ENCODE measurements at regions not wholly inside any gene's neighbourhood (a gene's known extent, or its start where the extent isn't known, plus 50 kb on each side); places are given as distances from the start of the nearest gene placed in this dataset.

GRCh38 chr9:126017758-126018157 lies 270.6 kb downstream of the PBX3 start:
- no peak for DNase-seq
- no peak overlapping the region for H3K27ac ChIP-seq (ENCODE audit: insufficient read depth in 1 of 2, low read depth in 1 of 2, low read length in 2 of 2, poor library complexity in 1 of 2, severe bottlenecking in 2 of 2)
- 100% methylated on average over 2 of the region's 4 CpGs for WGBS (ENCODE audit: insufficient coverage)
- H3K4me1 ChIP-seq (ENCODE audit: control extremely low read depth in 1 of 4, control insufficient read depth in 4 of 4, insufficient read depth in 4 of 4, low read length in 3 of 4), result no peaks in the 10 kb centered on the region
- no peaks in the 10 kb centered on the region for H3K27me3 ChIP-seq (replicated peaks in 2 of 5; ENCODE audit: control insufficient read depth in 4 of 5, insufficient read depth in 5 of 5, low read length in 4 of 5)
- no peak overlapping the region for H3K4me3 ChIP-seq (ENCODE audit: control insufficient read depth in 1 of 7, extremely low read depth in 1 of 7, insufficient read depth in 4 of 7, low read depth in 2 of 7, low read length in 6 of 7)
- no peaks in the 10 kb centered on the region for H3K36me3 ChIP-seq (ENCODE audit: control insufficient read depth in 4 of 4, insufficient read depth in 4 of 4, low read length in 3 of 4)
- ChIA-PET POLR2A (no interaction called here), CTCF (no interaction called here)
- no peaks in the 10 kb centered on the region for H3K9me3 ChIP-seq (ENCODE audit: control extremely low read depth in 1 of 5, control insufficient read depth in 4 of 5, insufficient read depth in 2 of 5, low read depth in 1 of 5, low read length in 4 of 5)

GRCh38 chr9:126020836-126021235 lies 273.7 kb downstream of the PBX3 start:
- ChIA-PET POLR2A (no interaction called here), CTCF (no interaction called here)
- DNase-seq, result no peak
- 98% methylated on average over 15 of the region's 15 CpGs for WGBS (ENCODE audit: insufficient coverage)
- Histone ChIP-seq H3K27me3 (replicated peaks in 2 of 5; ENCODE audit: control insufficient read depth in 4 of 5, insufficient read depth in 5 of 5, low read length in 4 of 5) (no peaks in the 10 kb centered on the region), H3K36me3 (ENCODE audit: control insufficient read depth in 4 of 4, insufficient read depth in 4 of 4, low read length in 3 of 4) (no peaks in the 10 kb centered on the region), H3K9me3 (ENCODE audit: control extremely low read depth in 1 of 5, control insufficient read depth in 4 of 5, insufficient read depth in 2 of 5, low read depth in 1 of 5, low read length in 4 of 5) (no peaks in the 10 kb centered on the region), H3K4me3 (ENCODE audit: control insufficient read depth in 1 of 7, extremely low read depth in 1 of 7, insufficient read depth in 4 of 7, low read depth in 2 of 7, low read length in 6 of 7) (no peak overlapping the region), H3K4me1 (ENCODE audit: control extremely low read depth in 1 of 4, control insufficient read depth in 4 of 4, insufficient read depth in 4 of 4, low read length in 3 of 4) (no peaks in the 10 kb centered on the region), H3K27ac (ENCODE audit: insufficient read depth in 1 of 2, low read depth in 1 of 2, low read length in 2 of 2, poor library complexity in 1 of 2, severe bottlenecking in 2 of 2) (no peak overlapping the region)

GRCh38 chr9:126023962-126024361 lies 276.8 kb downstream of the PBX3 start:
- H3K27me3 ChIP-seq (replicated peaks in 2 of 5; ENCODE audit: control insufficient read depth in 4 of 5, insufficient read depth in 5 of 5, low read length in 4 of 5), result no peaks in the 10 kb centered on the region
- ChIA-PET POLR2A (no interaction called here), CTCF (interaction anchor here (0.7 kb wide), 1 partner anchor 23 kb away, joined by 3 read pairs; no protein-coding TSS in a partner anchor)
- H3K27ac ChIP-seq (ENCODE audit: insufficient read depth in 1 of 2, low read depth in 1 of 2, low read length in 2 of 2, poor library complexity in 1 of 2, severe bottlenecking in 2 of 2), result no peak overlapping the region
- WGBS (ENCODE audit: insufficient coverage), result 99% methylated on average over 14 of the region's 15 CpGs
- no peak overlapping the region for H3K4me3 ChIP-seq (ENCODE audit: control insufficient read depth in 1 of 7, extremely low read depth in 1 of 7, insufficient read depth in 4 of 7, low read depth in 2 of 7, low read length in 6 of 7)
- DNase-seq, result peak in 1 of 3 donors; percentile 3
- H3K9me3 ChIP-seq (ENCODE audit: control extremely low read depth in 1 of 5, control insufficient read depth in 4 of 5, insufficient read depth in 2 of 5, low read depth in 1 of 5, low read length in 4 of 5), result no peaks in the 10 kb centered on the region
- no peaks in the 10 kb centered on the region for H3K4me1 ChIP-seq (ENCODE audit: control extremely low read depth in 1 of 4, control insufficient read depth in 4 of 4, insufficient read depth in 4 of 4, low read length in 3 of 4)
- H3K36me3 ChIP-seq (ENCODE audit: control insufficient read depth in 4 of 4, insufficient read depth in 4 of 4, low read length in 3 of 4), result no peaks in the 10 kb centered on the region

- 95% methylated on average over 12 of the region's 13 CpGs for WGBS (ENCODE audit: insufficient coverage)
- Histone ChIP-seq H3K9me3 (ENCODE audit: control extremely low read depth in 1 of 5, control insufficient read depth in 4 of 5, insufficient read depth in 2 of 5, low read depth in 1 of 5, low read length in 4 of 5) (no peaks in the 10 kb centered on the region), H3K36me3 (ENCODE audit: control insufficient read depth in 4 of 4, insufficient read depth in 4 of 4, low read length in 3 of 4) (no peaks in the 10 kb centered on the region), H3K4me1 (ENCODE audit: control extremely low read depth in 1 of 4, control insufficient read depth in 4 of 4, insufficient read depth in 4 of 4, low read length in 3 of 4) (no peaks in the 10 kb centered on the region), H3K27ac (ENCODE audit: insufficient read depth in 1 of 2, low read depth in 1 of 2, low read length in 2 of 2, poor library complexity in 1 of 2, severe bottlenecking in 2 of 2) (no peak overlapping the region), H3K27me3 (replicated peaks in 2 of 5; ENCODE audit: control insufficient read depth in 4 of 5, insufficient read depth in 5 of 5, low read length in 4 of 5) (no peaks in the 10 kb centered on the region), H3K4me3 (ENCODE audit: control insufficient read depth in 1 of 7, extremely low read depth in 1 of 7, insufficient read depth in 4 of 7, low read depth in 2 of 7, low read length in 6 of 7) (no peak overlapping the region)
- ChIA-PET CTCF (interaction anchor here (0.7 kb wide), 1 partner anchor 22 kb away, joined by 3 read pairs; no protein-coding TSS in a partner anchor), POLR2A (no interaction called here)
- no peak for DNase-seq
These were observed 277.5 kb downstream of the PBX3 start for GRCh38 chr9:126024581-126025230.

DNA sequence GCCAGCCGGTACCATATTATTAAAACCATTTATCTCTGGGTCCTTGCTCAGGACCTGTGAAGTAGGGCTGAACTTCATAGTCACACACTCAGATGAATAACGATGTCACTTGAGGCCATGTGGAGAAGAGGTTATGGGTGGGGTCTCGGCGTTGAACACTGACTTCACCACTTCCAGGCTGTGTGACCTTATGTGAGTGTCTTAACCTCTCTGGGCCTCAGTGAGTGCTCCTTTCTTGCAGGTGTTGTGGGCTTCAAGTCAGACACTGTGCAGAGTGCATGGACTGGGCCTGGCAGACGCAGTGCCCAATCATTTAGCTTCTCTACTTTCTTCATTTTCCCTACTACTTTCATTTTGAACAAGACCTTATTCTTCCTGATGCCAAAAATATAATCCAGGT lies 278.8 kb downstream of the PBX3 start:
- Histone ChIP-seq H3K9me3 (ENCODE audit: control extremely low read depth in 1 of 5, control insufficient read depth in 4 of 5, insufficient read depth in 2 of 5, low read depth in 1 of 5, low read length in 4 of 5) (no peaks in the 10 kb centered on the region), H3K27me3 (replicated peaks in 2 of 5; ENCODE audit: control insufficient read depth in 4 of 5, insufficient read depth in 5 of 5, low read length in 4 of 5) (peaks cover 0 to 1% (median 0%) of the 10 kb centered on the region in 5 experiments), H3K36me3 (ENCODE audit: control insufficient read depth in 4 of 4, insufficient read depth in 4 of 4, low read length in 3 of 4) (no peaks in the 10 kb centered on the region), H3K4me3 (ENCODE audit: control insufficient read depth in 1 of 7, extremely low read depth in 1 of 7, insufficient read depth in 4 of 7, low read depth in 2 of 7, low read length in 6 of 7) (no peak overlapping the region), H3K27ac (ENCODE audit: insufficient read depth in 1 of 2, low read depth in 1 of 2, low read length in 2 of 2, poor library complexity in 1 of 2, severe bottlenecking in 2 of 2) (no peak overlapping the region), H3K4me1 (ENCODE audit: control extremely low read depth in 1 of 4, control insufficient read depth in 4 of 4, insufficient read depth in 4 of 4, low read length in 3 of 4) (no peaks in the 10 kb centered on the region)
- no peak for DNase-seq
- POLR2A ChIA-PET, result no interaction called here
- CTCF ChIA-PET, result interaction anchor here (0.6 kb wide), 1 partner anchor 12 kb away, joined by 3 read pairs; no protein-coding TSS in a partner anchor
- WGBS (ENCODE audit: insufficient coverage), result 100% methylated on average over 1 of the region's 5 CpGs

- H3K9me3 ChIP-seq (ENCODE audit: control extremely low read depth in 1 of 5, control insufficient read depth in 4 of 5, insufficient read depth in 2 of 5, low read depth in 1 of 5, low read length in 4 of 5), result no peaks in the 10 kb centered on the region
- ChIA-PET CTCF (no interaction called here), POLR2A (no interaction called here)
- DNase-seq, result no peak
- H3K36me3 ChIP-seq (ENCODE audit: control insufficient read depth in 4 of 4, insufficient read depth in 4 of 4, low read length in 3 of 4), result no peaks in the 10 kb centered on the region
- WGBS (ENCODE audit: insufficient coverage), result 100% methylated on average over 1 of the region's 5 CpGs
- H3K27ac ChIP-seq (ENCODE audit: insufficient read depth in 1 of 2, low read depth in 1 of 2, low read length in 2 of 2, poor library complexity in 1 of 2, severe bottlenecking in 2 of 2), result no peak overlapping the region
- H3K27me3 ChIP-seq (replicated peaks in 2 of 5; ENCODE audit: control insufficient read depth in 4 of 5, insufficient read depth in 5 of 5, low read length in 4 of 5), result peaks cover 0 to 2% (median 0%) of the 10 kb centered on the region in 5 experiments
- no peak overlapping the region for H3K4me3 ChIP-seq (ENCODE audit: control insufficient read depth in 1 of 7, extremely low read depth in 1 of 7, insufficient read depth in 4 of 7, low read depth in 2 of 7, low read length in 6 of 7)
- no peaks in the 10 kb centered on the region for H3K4me1 ChIP-seq (ENCODE audit: control extremely low read depth in 1 of 4, control insufficient read depth in 4 of 4, insufficient read depth in 4 of 4, low read length in 3 of 4)
These were observed 280.4 kb downstream of the PBX3 start for GRCh38 chr9:126027566-126027965.

- whole genome bisulfite sequencing (ENCODE audit: insufficient coverage), result 93% methylated on average over 5 of the region's 10 CpGs
- ChIA-PET CTCF (interaction anchor here (0.6 to 0.8 kb wide), 2 partner anchors 9 to 14 kb away, joined by 3 read pairs; no protein-coding TSS in a partner anchor), POLR2A (no interaction called here)
- no peak for DNase-seq
- Histone ChIP-seq H3K4me3 (ENCODE audit: control insufficient read depth in 1 of 7, extremely low read depth in 1 of 7, insufficient read depth in 4 of 7, low read depth in 2 of 7, low read length in 6 of 7) (no peak overlapping the region), H3K9me3 (ENCODE audit: control extremely low read depth in 1 of 5, control insufficient read depth in 4 of 5, insufficient read depth in 2 of 5, low read depth in 1 of 5, low read length in 4 of 5) (no peaks in the 10 kb centered on the region), H3K36me3 (ENCODE audit: control insufficient read depth in 4 of 4, insufficient read depth in 4 of 4, low read length in 3 of 4) (no peaks in the 10 kb centered on the region), H3K27me3 (replicated peaks in 2 of 5; ENCODE audit: control insufficient read depth in 4 of 5, insufficient read depth in 5 of 5, low read length in 4 of 5) (peaks cover 0 to 2% (median 1%) of the 10 kb centered on the region in 5 experiments), H3K4me1 (ENCODE audit: control extremely low read depth in 1 of 4, control insufficient read depth in 4 of 4, insufficient read depth in 4 of 4, low read length in 3 of 4) (no peaks in the 10 kb centered on the region), H3K27ac (ENCODE audit: insufficient read depth in 1 of 2, low read depth in 1 of 2, low read length in 2 of 2, poor library complexity in 1 of 2, severe bottlenecking in 2 of 2) (no peak overlapping the region)
These were observed 281.6 kb downstream of the PBX3 start for GRCh38 chr9:126028746-126029145.
